HG02884 (cell line): ENCODE measurements at regions not wholly inside any gene's neighbourhood (a gene's known extent, or its start where the extent isn't known, plus 50 kb on each side); places are given as distances from the start of the nearest gene placed in this dataset.

Source experiments
- ATAC-seq: cut with Tn5 transposase; IDR thresholded peaks from one replicate; pipeline ENCODE4 v1.9.1; 2021; ENCODE audit warnings: mild to moderate bottlenecking, moderate library complexity; ENCODE audit not compliant: unreplicated experiment

DNA sequence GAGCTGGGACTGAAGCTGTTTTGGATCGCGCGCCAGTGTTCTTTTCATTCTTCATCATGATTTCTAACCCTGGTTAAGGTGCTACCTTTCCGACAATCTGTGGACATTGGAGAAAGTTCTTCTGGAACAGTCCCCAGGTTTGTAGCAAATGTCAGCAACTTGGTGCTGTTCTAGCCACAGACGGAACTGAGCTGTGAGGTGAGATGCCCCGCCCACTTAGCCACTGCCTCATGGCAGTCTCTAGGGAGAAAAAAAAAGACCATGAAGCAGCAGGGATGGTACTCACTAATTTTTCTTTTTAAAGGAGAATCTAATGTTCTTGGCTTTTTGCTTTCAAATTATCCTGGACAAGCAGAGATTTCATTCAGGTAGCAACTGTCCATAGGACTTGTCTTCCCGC is 72.1 kb upstream of the STK32A start:
- ATAC-seq: no peak

DNA sequence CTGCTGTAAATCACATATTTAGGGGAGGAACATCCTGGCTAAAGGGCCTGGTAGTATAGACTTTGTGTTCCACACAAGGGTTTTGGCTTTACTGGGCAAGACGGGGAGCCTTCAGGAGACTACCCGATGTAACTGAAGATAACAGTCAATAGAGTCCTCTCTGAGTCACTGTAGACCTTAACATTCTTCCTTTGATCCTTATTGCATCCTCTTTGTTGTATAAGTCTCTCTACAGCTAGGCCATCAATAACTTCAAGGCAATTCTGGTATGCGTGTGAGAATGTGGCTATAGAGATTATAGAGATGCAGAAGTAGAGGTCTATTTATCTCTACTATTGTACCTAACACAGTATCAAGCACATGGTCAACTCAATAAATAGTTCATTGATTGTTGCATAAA is 67.3 kb upstream of the STK32A start:
- ATAC-seq: no peak

DNA sequence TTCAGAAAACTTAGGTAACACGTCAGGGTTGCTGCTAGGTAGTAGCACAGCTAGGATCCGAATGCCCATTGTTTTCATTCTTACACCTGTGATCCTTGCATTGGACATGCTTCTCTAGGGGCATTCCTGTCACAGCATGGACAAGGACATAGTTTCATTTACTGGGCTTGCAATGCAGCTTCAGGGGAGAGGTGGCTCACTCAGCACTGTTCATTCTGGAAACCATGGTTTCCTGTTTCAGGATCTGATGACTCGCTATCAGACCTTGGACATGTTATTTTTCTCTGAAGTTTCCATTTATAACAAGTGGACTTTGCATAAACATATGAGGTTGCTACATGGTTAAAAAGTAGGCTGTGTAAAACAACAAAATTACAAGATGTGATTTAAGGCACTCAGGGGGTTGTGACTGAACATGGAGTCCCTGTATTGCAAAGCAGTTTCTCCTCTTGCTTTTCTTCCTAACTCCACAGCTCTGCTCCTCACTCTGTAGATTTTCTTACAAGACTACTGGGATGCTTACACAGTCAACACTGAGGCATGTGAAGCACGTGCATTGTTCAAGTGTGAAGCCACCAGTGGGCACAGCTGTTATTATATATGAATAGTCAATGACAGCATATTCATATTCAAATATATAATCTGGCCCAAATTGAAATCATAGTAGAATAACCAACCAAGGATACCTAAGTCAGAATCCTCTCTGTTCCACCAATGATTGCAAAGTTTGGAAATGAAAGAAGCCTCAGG is 66.1 kb upstream of the STK32A start:
- no peak for ATAC-seq

DNA sequence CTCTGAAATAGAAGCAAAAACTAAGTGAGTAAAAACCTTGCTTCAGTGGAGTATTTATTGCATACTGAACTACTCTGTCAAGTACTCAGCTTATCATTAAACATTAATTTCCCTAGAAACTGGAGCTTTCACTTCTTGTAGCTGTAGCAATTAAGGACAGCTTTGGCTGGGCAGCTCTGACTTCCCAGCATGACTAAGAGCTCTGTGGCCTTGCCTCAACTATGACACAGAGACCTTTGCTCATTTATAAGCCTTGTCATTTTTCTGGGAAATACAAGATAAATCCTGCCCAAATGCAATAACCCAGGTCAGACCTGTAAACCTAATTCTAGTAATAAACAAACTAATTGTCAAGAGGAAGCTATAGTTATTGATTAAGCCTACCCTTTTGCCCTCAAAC is 65.4 kb upstream of the STK32A start:
- ATAC-seq: no peak

DNA sequence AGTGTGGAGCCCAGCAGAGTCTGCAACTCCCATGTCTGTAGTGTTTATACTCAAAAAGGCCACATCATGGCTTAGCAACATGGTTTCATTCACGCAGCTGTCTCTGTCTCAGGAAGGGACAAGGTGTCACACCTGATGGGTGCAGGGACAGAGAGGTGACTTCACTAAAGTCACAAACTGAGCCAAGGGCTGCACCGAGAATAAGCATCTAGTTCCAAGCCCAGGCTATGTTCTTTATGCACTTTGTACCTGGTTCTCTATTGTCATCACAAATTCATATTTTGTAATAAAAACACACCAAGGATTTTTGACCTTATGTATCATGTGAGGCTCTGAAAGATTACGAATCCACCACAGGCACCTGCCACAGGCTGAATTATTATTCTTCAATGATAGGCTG is 64.9 kb upstream of the STK32A start:
- no peak for ATAC-seq

DNA sequence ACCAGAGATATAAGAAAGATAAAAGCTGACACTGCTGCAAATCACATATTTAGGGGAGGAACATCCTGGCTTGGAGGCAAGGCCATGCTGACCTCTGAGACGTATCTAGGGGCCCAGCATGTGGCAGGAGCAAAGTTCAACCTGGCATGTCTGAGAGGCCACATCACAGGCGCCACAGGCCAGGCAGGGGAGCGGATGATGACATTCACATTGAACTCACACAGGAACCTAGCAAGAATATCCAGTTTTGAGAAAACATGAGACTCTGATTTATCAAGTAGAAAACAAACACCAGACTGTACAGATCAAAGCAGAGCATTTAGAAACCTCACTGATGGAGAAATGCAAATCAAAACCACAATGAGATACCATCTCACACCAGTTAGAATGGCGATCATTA is 64.2 kb upstream of the STK32A start:
- no peak for ATAC-seq

DNA sequence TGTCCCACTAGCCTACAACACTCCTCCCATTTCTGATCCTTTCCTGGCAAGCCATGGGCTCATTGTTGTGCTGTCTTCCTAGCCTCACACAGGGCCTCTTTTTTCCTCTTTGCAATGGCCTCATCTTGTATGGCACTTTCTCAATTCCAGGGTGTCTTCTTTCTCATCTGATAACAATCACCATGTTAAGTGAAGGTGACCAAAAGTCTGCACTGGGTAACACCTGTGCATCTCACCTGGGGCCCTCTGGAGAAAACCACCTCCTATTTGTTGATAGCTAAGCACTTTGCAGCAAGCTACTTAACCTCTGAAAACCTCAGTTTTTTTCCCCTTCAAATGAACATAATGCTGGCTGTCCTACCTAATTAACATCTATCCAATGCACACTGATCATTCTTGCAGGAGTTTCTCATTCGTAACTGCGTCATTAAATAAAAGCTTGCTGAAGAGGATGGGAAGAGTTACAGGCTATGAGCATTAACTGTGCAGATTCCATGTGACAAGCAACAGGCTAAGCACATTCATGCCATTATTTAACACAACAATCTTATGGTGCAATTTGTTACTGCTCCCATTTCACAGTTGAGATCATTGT is 60.1 kb upstream of the STK32A start:
- ATAC-seq: no peak

DNA sequence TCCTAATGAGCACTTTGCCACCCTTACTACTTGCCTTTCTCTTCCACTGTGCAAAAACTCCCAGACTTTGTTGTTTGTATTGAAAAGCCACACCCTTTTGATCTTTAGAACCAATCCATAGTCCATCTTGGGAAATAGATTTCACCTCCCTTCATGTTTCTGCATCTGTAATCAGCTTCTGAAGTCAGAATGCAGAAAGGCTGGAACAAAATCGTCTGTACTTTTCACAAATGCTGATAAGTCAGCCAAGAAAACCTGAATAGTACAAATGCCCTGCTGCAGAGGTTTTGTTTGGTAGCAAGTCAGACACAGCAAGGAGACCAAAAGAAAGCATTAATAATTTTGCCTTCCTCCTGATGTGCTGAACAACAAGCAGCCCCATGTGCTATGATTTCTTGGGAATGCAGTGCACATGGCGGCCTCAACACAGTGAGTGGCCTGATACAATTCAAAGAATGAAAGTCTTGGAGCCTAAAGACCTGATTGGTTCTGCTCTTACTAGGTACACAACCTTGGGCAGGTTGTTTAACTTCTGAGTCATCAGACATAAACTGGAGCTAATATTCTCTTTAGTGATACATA is 59.2 kb upstream of the STK32A start:
- ATAC-seq: no peak

DNA sequence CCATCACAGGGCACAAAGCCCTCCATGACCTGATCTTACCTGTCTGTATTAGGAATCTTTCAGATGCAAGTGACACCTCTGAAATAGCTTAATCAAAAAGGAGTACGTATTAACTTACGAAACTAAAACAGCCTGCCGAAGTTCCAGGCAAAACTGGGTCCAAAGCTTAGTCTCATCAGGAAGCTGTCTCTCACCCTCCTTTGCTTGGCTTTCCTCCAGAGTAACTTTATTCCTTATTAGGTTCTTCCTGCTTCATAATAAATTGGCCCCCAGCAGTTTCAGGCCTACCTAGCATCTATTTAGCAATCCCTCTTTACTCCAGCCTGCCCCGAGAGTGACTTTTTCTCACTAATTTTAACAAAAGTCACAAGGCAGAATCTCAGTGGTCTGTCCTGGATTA is 58.4 kb upstream of the STK32A start:
- ATAC-seq: no peak

DNA sequence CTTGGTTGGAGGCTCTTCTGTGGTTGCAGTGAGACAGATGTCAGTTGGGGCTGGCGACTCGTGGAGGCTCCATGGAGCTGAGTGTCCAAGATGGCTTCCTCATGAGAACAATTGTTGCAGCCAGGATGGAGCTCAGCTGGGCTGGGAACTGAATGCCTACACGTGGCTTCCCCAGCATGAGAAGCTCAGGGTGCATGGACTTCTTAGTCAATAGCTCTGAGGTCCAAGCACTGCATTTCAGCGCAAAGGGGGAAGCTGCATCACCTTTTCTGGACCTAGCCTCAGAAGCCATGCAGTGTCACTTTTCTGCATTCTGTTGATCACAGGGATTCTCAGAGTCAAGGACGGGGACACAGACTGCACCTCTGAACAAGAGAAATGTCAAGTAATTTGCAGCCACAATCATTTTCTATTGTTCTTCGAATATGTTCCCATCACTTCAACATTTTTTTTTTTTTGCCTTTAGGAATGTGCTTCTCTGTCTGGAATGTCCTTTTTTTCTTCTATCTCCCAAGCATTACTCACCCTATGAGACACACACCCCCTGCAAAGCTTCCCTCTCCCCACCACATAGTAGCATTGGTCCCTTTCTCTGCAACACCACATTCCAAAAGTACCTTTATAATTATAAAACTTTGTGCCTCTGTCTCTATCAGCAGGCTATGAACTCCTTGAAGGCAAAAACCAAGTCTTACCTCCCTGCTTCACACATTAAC is 57.5 kb upstream of the STK32A start:
- ATAC-seq: no peak

DNA sequence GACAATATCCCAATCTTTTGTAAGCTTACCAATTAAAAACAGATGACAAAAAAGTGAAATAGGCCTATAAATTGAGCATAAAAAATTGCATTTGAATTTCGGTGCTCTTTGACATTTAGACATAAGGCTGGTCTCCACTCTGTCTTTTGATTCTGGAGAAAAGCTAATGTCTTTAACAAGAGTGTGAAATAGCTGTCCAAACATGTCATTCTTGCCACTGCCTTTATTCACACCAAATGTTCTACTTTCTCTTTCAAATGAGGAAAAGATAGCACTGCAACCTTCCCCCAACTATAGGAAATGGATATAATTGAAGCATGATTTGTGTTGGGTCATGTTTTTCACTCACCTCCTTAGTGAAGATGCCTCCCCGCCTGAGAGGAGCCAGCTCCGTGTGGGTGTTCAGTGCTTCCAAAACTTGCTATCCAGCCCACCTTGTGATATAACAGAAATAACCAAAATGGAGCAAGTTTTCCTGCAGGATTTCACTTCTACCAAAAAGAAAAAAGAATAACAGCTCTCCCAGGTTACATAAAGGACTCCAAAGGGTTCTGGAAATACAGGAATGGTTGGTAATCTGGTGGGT is 55.2 kb upstream of the STK32A start:
- no peak for ATAC-seq

DNA sequence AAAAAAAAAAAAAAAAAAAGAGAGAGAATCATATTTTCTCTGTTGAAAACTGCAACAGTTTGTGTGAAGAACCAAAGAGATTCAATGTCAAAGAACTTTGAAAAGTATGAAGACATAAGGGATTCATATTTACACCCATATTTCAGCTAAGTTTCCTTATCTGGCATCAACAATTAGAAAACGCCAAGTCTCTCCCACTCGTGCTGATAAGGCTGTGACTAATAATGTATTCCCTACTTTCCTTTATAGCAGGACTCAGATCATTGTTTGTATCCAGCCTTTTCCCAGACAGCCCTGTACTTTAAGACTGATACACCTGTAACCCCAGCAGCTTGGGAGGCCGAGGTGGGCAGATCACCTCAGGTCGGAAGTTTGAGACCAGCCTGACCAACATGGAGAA is 54.1 kb upstream of the STK32A start:
- no peak for ATAC-seq
